NCI-H2196 (cell line): ENCODE measurements at regions not wholly inside any gene's neighbourhood (a gene's known extent, or its start where the extent isn't known, plus 50 kb on each side); places are given as distances from the start of the nearest gene placed in this dataset.

Experiments used
- DNase-seq: peaks from one replicate; lab custom pipeline; 2025; ENCODE audit not compliant: unreplicated experiment; lab: John Stamatoyannopoulos, UW

- DNase-seq = no peak
These were observed 241.4 kb downstream of the CSNK1G3 start for GRCh38 chr5:123753180-123753936.

GRCh38 chr5:123752552-123753179 lies 240.7 kb downstream of the CSNK1G3 start:
- no peak for DNase-seq

- DNase-seq = no peak
These were observed 239.7 kb downstream of the CSNK1G3 start for GRCh38 chr5:123751670-123752069.

GRCh38 chr5:123748239-123748638 lies 236.3 kb downstream of the CSNK1G3 start:
- DNase-seq = no peak

DNA sequence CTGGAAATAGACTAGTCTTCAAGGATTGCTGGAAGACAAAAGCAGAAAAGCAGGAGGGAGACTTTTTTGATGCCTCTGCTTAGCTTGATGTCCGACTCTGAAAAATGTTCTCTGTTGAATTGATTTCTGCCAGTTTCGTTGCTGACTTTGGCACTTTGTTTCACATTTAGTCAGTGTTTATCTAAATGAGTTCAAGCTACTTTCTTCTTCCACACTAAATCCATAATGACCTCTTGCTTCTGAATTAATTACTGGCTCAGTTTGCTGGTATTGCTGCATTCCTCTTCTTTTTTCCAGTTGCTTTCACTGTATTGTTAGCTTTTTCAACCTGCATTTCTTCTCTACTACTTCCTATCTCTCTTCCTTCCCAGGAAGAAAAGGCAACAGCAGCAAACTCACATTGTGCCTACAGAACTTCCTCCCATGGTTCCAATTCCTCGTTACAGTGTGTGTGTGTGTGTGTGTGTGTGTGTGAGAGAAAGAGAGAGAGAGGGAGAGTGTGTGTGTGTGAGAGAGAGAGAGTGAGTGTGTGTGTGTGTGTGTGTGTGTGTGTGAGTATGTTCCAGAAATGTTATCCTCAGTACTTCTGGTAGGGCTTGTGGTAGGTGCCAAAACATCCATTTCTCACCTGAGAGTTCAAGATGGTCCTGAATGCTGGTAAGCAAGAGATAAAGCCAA lies 234.8 kb downstream of the CSNK1G3 start:
- DNase-seq = no peak

DNA sequence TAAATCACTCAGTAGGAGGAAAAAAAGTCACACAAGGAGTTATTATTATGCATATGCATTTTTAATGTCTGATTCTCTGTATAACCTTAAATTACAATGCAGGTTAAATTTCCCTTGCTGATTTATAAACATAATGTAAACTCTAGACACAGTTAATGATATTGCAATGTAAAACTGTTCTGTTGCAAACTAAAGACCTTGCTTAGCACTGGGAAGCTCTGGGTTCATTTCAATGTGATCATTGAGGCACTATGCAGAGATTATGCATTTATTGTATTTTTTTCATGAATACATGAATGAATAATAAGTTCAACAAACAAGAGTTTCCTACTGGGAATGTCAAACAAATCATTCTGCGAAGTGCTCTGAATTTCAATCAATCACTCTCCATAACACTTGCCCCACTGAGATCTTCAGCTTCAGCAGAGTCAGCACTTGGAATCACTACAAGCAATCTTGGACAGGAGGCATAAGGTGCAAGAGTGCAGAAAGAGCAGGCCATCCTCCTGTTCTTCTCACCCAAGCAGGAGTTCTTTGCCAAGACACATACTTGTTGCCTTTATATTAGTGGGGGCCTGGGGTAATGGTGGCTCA lies 232.1 kb downstream of the CSNK1G3 start:
- no peak for DNase-seq

- DNase-seq = no peak
These were observed 223.4 kb downstream of the CSNK1G3 start for GRCh38 chr5:123735384-123735783.

DNA sequence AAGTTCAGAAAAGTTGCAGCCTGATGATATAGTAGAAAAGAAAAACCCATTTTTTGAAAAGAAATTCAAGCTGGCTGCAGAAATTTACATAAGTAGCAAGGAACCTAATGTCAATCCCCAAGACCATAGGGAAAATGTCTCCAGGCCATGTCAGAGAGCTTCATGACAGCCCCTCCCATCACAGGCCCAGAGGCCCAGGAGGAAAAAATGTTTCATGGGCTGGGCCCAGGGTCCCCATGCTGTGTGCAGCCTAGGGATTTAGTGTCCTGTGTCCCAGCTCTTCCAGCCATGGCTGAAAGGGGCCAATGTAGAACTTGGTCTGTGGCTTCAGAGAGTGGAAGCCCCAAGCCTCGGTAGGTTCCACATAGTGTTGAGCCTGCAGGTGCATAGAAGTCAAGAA lies 220.3 kb downstream of the CSNK1G3 start:
- no peak for DNase-seq

GRCh38 chr5:123722451-123722850 lies 210.5 kb downstream of the CSNK1G3 start:
- no peak for DNase-seq

DNA sequence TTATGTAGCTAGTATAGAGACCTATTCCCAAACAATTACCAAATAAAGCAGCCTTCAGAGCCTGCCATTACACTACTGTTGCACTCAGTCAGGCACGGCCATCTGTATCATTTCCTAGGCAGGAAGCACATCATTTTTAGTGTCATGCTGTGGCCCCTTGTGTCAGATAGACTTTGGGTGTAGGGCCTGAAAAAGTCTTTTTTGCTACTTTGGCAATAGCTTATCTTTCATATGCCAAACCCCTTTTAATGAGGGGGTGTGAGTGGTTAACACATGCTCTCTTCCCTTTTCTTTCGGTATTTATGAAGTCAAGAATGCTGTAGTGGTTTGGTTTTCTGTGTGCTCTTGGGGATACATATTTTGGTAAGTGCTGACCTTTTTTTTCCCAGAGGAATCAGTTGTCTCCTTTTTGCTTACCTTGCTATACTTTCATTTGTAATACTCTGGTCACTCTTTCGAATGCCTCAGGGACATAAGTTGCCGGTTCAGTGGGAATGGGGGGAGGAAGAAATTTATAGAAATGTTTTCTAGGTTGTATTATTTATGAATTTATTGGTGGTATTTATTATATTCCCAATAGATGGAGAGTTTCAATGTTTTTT lies 209.8 kb downstream of the CSNK1G3 start:
- no peak for DNase-seq

DNA sequence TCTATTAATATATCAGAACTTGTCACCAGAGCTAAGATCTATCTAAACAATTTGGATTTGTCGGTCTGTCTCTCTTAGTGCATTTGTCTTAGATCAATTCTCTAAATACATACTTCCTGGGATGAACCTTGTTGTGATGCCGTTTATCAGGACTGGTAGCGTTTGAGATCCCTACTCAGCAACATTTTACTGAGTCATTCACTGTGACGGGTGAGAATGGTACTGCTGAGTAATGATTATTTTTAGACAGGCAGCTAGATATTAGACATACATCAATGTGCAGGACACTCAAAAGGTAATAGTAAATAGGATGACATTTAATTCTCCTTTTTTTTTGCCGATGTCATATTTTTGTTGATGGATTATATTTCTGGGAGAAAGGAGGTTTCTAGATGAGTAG lies 209.0 kb downstream of the CSNK1G3 start:
- DNase-seq = no peak

- DNase-seq = no peak
These were observed 208.4 kb downstream of the CSNK1G3 start for GRCh38 chr5:123720339-123720738.

- no peak for DNase-seq
These were observed 207.0 kb downstream of the CSNK1G3 start for GRCh38 chr5:123719004-123719403.

DNA sequence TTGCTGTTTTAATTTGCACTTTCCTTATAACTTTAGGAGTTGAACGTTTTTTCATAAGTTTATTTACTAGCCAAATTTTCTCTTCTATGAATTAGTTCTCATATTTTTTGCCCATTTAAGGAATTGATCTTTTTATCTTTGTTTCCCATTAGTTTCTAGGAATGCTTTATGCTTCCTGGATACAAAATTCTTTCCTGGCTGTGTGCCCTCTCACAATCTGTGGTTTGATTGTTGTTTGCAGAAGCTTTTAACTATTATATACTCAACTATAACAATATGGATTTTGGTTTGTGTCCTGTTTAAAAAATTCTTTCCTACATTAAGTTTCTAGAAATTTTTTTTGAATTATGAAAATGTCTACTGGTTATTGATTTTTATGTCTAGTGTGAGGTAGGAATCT lies 206.3 kb downstream of the CSNK1G3 start:
- no peak for DNase-seq

DNA sequence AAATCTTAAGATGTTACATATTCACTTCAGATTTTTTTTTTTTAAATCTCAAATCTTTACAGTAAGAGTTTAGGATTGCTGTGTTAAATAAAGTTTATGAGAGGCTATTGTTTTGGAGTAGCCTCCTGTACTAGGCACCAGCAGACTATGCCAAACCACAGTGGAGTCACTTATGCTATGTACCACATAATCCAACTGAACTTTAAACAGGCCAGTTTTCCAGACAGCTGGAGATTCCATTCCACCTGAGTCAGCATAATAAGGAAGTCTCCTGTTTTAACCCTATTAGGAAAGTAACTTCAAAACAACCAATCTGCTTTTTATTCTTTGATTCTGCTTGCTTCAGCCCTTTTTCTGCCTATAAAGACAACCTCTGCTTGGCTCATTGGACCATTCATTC lies 205.2 kb downstream of the CSNK1G3 start:
- DNase-seq = no peak

DNA sequence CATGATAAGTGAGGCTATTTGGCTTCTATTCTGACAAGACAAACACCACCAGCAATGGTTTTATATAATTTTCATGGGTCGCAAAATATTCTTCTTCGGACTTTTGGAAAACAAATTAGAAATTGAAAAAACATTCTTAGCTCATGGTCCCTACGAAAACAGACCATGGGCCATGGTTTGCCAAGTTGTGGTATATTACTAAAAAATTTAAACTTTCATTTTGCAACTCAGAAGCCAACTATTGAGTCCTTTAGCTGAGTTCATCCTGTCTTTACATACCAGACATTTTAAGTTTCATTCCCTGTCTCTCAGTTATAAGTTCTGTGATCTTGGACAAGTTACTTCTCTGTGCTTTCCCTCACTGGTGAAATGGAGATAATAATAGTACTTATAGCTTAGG lies 198.1 kb downstream of the CSNK1G3 start:
- DNase-seq = no peak

DNA sequence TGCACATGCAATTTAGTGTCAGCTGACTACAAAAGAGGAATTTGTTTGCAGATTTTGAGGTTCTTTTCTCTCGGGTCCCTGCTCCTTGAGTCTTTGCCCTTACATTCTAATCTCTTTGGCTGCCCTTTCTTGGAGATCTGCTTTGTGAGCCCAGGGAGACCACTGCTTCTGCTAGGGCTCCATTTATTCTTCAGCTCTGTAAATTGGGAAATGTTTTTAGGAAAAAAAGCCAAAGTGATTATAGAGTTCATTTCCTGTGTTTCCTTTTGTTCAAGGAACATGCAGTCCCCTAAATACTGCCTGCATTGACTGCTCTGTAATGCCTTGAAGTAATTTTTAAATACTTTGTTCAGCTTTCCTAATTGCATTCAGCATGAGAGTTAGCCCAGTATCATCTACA lies 197.4 kb downstream of the CSNK1G3 start:
- no peak for DNase-seq

DNA sequence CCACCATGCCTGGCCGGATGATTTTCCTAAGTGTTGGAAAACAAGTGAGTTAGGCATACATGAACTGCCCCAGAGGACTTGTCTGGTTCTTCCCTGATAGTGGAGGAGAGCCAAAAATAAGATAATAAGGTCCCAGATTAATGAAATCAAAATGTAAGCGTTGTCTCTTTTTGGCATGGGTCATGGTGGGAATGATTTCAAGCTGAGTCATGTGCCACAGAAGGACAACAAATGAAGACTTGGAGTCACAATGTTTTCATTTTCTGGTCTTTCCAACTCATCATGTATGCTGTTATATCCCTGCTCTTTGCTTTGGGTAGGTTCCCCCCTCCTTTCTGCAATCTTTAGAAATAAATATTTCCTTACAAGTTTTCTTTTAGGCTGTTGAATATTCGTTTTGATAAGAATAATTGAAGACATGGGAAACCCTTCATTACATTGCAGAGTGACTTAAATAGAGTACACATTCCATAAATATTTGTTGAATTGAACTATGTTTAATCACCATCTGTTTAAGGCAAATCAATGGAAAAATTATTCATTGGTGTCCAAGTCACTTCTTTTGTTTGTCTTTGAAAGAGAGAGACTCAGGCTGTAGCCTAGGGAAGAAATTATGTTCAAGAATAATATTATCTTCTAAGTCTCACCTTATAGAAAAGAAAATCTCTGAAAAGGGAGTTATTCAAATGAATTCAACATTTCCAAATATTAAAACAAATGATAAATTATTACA lies 196.3 kb downstream of the CSNK1G3 start:
- no peak for DNase-seq

DNA sequence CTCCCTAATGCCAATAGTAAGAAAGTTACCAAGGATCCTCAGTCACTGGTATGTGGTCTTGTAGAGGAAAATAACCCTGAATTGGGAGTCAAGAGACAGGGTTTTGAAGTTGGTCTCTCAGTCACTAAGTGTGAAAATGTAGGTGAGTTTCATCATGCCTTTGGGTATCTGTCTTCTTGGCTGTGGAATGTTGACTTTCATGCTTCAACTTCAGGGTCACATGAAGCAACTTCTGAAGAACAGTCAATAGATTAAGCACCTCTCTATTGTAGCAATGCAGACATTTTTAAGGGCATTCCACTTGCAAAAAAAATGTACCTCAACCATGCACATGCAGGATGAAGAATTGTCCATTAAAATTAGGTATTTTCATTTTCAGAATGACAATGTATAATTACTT lies 194.6 kb downstream of the CSNK1G3 start:
- DNase-seq = no peak

- DNase-seq = no peak
These were observed 193.8 kb downstream of the CSNK1G3 start for GRCh38 chr5:123705741-123706140.
